ENCODE measurements at regions not wholly inside any gene's neighbourhood (a gene's known extent, or its start where the extent isn't known, plus 50 kb on each side); places are given as distances from the start of the nearest gene placed in this dataset.
"Not testable (repeated sequence)": the region's sequence is repeated elsewhere in the genome, so short reads cannot be mapped to it uniquely, and the experiment has no call there.

- DNase-seq: not testable (repeated sequence)
Measured at GRCh38 chr3:56924700-56925099, 123.0 kb upstream of the ARHGEF3 start.

- peak; percentile 53 for DNase-seq
Measured at GRCh38 chr3:56923526-56924224, 121.9 kb upstream of the ARHGEF3 start.

- DNase-seq: no peak
Measured at GRCh38 chr3:56921573-56922453, 120.1 kb upstream of the ARHGEF3 start.

GRCh38 chr3:56919797-56920195 is 118.0 kb upstream of the ARHGEF3 start:
- DNase-seq: no peak

GRCh38 chr3:56919137-56919796 is 117.5 kb upstream of the ARHGEF3 start:
- DNase-seq: no peak

- DNase-seq: no peak
Measured at GRCh38 chr3:56918111-56918568, 116.4 kb upstream of the ARHGEF3 start.

GRCh38 chr3:56917361-56918110 is 115.8 kb upstream of the ARHGEF3 start:
- no peak for DNase-seq

- DNase-seq: no peak
Measured at GRCh38 chr3:56916716-56917360, 115.1 kb upstream of the ARHGEF3 start.

- DNase-seq: no peak
Measured at GRCh38 chr3:56915966-56916586, 114.3 kb upstream of the ARHGEF3 start.

GRCh38 chr3:56914646-56915045 is 112.9 kb upstream of the ARHGEF3 start:
- no peak for DNase-seq

GRCh38 chr3:56911363-56911762 is 109.6 kb upstream of the ARHGEF3 start:
- DNase-seq: no peak

GRCh38 chr3:56909349-56909748 is 107.6 kb upstream of the ARHGEF3 start:
- DNase-seq: no peak

- DNase-seq: no peak
Measured at GRCh38 chr3:56908004-56908403, 106.3 kb upstream of the ARHGEF3 start.

- DNase-seq: no peak
Measured at GRCh38 chr3:56904552-56905215, 102.9 kb upstream of the ARHGEF3 start.

GRCh38 chr3:56903231-56903782 is 101.6 kb upstream of the ARHGEF3 start:
- no peak for DNase-seq

GRCh38 chr3:56902468-56903160 is 100.9 kb upstream of the ARHGEF3 start:
- DNase-seq: no peak

GRCh38 chr3:56900801-56901200 is 99.1 kb upstream of the ARHGEF3 start:
- no peak for DNase-seq

- no peak for DNase-seq
Measured at GRCh38 chr3:56899851-56900250, 98.1 kb upstream of the ARHGEF3 start.

GRCh38 chr3:56899078-56899477 is 97.3 kb upstream of the ARHGEF3 start:
- no peak for DNase-seq

Measured in left kidney (tissue), 1 donor.